Progenitor cell of endocrine pancreas (in vitro differentiated cells): ENCODE measurements at regions not wholly inside any gene's neighbourhood (a gene's known extent, or its start where the extent isn't known, plus 50 kb on each side); places are given as distances from the start of the nearest gene placed in this dataset.

Experiments used
- DNase-seq: peaks from one replicate; pipeline ENCODE4 v3.0.0; 2021; ENCODE audit warnings: low spot score; ENCODE audit not compliant: unreplicated experiment
- H3K27ac Mint-ChIP-seq: 2 replicates; pipeline ENCODE4 v1.8.0; 2021; ENCODE audit warnings: mild to moderate bottlenecking, moderate library complexity, mixed read lengths
- H3K27me3 Mint-ChIP-seq: 2 replicates; pipeline ENCODE4 v1.8.0; 2021; ENCODE audit warnings: mixed read lengths
- H3K36me3 Mint-ChIP-seq: 2 replicates; pipeline ENCODE4 v1.8.0; 2022; ENCODE audit warnings: mixed read lengths; ENCODE audit not compliant: insufficient read depth
- H3K4me1 Mint-ChIP-seq: 2 replicates; pipeline ENCODE4 v1.8.0; 2021; ENCODE audit warnings: low read depth, mixed read lengths
- H3K4me3 Mint-ChIP-seq: 2 replicates; pipeline ENCODE4 v1.8.0; 2021; ENCODE audit warnings: low read depth, mild to moderate bottlenecking, moderate library complexity, mixed read lengths
- H3K9me3 Mint-ChIP-seq: 2 replicates; pipeline ENCODE4 v1.8.0; 2021; ENCODE audit warnings: low read depth, mixed read lengths
- CTCF ChIP-seq: fragments of 200-600 bp; sonication (generic); IDR thresholded peaks from one replicate; pipeline ENCODE4 v1.5.0; 2021; ENCODE audit warnings: antibody characterized with exemption, mild to moderate bottlenecking; ENCODE audit not compliant: unreplicated experiment

- TF ChIP-seq CTCF, result no peak
Measured at GRCh38 chr20:7708112-7708511, 232.1 kb downstream of the HAO1 start.

GRCh38 chr20:7708782-7709181 lies 231.5 kb downstream of the HAO1 start:
- Mint-ChIP-seq H3K4me3 (no peak overlapping the region), H3K36me3 (no peaks in the 10 kb centered on the region), H3K27me3 (peaks cover 3% of the 10 kb centered on the region), H3K4me1 (peaks cover 3% of the 10 kb centered on the region), H3K9me3 (peaks cover 12% of the 10 kb centered on the region), H3K27ac (no peak overlapping the region)
- DNase-seq, result no peak
- no peak for TF ChIP-seq CTCF

More at GRCh38 chr20:7708112-7708511, 232.1 kb downstream of the HAO1 start:
- no peak overlapping the region for H3K4me3 Mint-ChIP-seq
- peaks cover 3% of the 10 kb centered on the region for H3K4me1 Mint-ChIP-seq
- no peaks in the 10 kb centered on the region for H3K36me3 Mint-ChIP-seq
- no peak overlapping the region for H3K27ac Mint-ChIP-seq
- DNase-seq, result no peak
- H3K9me3 Mint-ChIP-seq, result peaks cover 9% of the 10 kb centered on the region
- H3K27me3 Mint-ChIP-seq, result peaks cover 8% of the 10 kb centered on the region

- H3K27me3 Mint-ChIP-seq, result no peaks in the 10 kb centered on the region
- no peak for DNase-seq
- H3K4me3 Mint-ChIP-seq, result no peak overlapping the region
- no peak for TF ChIP-seq CTCF
- H3K27ac Mint-ChIP-seq, result no peak overlapping the region
- H3K4me1 Mint-ChIP-seq, result peaks cover 11% of the 10 kb centered on the region
- H3K36me3 Mint-ChIP-seq, result no peaks in the 10 kb centered on the region
- H3K9me3 Mint-ChIP-seq, result peaks cover 12% of the 10 kb centered on the region
Measured at GRCh38 chr20:7710440-7710839, 229.8 kb downstream of the HAO1 start.

GRCh38 chr20:7712661-7713060 lies 227.6 kb downstream of the HAO1 start:
- Mint-ChIP-seq H3K4me3 (no peak overlapping the region), H3K27ac (no peak overlapping the region), H3K9me3 (peaks cover 10% of the 10 kb centered on the region), H3K4me1 (peaks cover 12% of the 10 kb centered on the region), H3K36me3 (no peaks in the 10 kb centered on the region), H3K27me3 (no peaks in the 10 kb centered on the region)
- no peak for TF ChIP-seq CTCF
- DNase-seq, result no peak

GRCh38 chr20:7714549-7714948 lies 225.7 kb downstream of the HAO1 start:
- peaks cover 12% of the 10 kb centered on the region for H3K4me1 Mint-ChIP-seq
- H3K4me3 Mint-ChIP-seq, result no peak overlapping the region
- DNase-seq, result no peak
- no peaks in the 10 kb centered on the region for H3K27me3 Mint-ChIP-seq
- TF ChIP-seq CTCF, result no peak
- H3K36me3 Mint-ChIP-seq, result no peaks in the 10 kb centered on the region
- H3K9me3 Mint-ChIP-seq, result peaks cover 10% of the 10 kb centered on the region
- H3K27ac Mint-ChIP-seq, result peak overlapping the region; percentile 40
